A549 (cell line): ENCODE measurements at regions not wholly inside any gene's neighbourhood (a gene's known extent, or its start where the extent isn't known, plus 50 kb on each side); places are given as distances from the start of the nearest gene placed in this dataset.
"Not testable (repeated sequence)": the region's sequence is repeated elsewhere in the genome, so short reads cannot be mapped to it uniquely, and the experiment has no call there.

ENCODE experiments used
- ATAC-seq, 2 experiments: fragments of 200-7000 bp in 1 of 2; fragments of >200 bp in 1 of 2; cut with Nextera tagmentation in 1 of 2; cut with Tn5 transposase in 1 of 2; 3 replicates each; pipeline versions ENCODE4 v1.8.0 to v1.9.1; 2018 to 2020; ENCODE audit warnings: mild to moderate bottlenecking in 1 of 2, moderate library complexity in 1 of 2
- CTCF ChIA-PET: fragments of 300-600 bp; sonication (Branson Sonifier 250); formaldehyde crosslinking; extraction: SDS; loops from one replicate; lab custom pipeline; 2021; ENCODE audit warnings: antibody characterized with exemption, inconsistent platforms; lab: Yijun Ruan, JAX
- POLR2A ChIA-PET: fragments of 350-600 bp; formaldehyde crosslinking; extraction: SDS; loops from one replicate; lab custom pipeline; 2021; ENCODE audit warnings: antibody characterized with exemption, inconsistent platforms; lab: Yijun Ruan, JAX
- DNase-seq, 2 experiments: peaks; one replicate each; pipeline versions ENCODE4 v3.0.0 to v3.0.0-alpha.2; 2011 to 2016; ENCODE audit warnings: low read depth in 1 of 2, low spot score in 1 of 2
- FAIRE-seq: peaks from 2 replicates; lab custom pipeline; 2011; peaks lifted over from hg19 to GRCh38; lab: Jason Lieb, UNC
- H3K27ac ChIP-seq, 2 experiments: fragments of >200 bp; sonication (Bioruptor Twin); formaldehyde crosslinking; 3 replicates each; pipeline ENCODE4 v1.5.1; 2016 to 2017
- H3K4me1 ChIP-seq: fragments of >200 bp; sonication (Bioruptor Twin); formaldehyde crosslinking; 3 replicates; pipeline ENCODE4 v1.6.1; 2016
- H3K4me2 ChIP-seq: fragments of >200 bp; sonication (Bioruptor Twin); formaldehyde crosslinking; 3 replicates; pipeline ENCODE4 v1.6.1; 2016
- H3K4me3 ChIP-seq: fragments of >200 bp; sonication (Bioruptor Twin); formaldehyde crosslinking; 3 replicates; pipeline ENCODE4 v1.5.1; 2016
- H3K9me3 ChIP-seq: fragments of >200 bp; sonication (Bioruptor Twin); formaldehyde crosslinking; 3 replicates; pipeline ENCODE4 v1.6.1; 2016
- EHF ChIP-seq: fragments of 250-450 bp; sonication (Bioruptor Pico); IDR thresholded peaks from 2 replicates; pipeline ENCODE4 v1.5.0; 2020; ENCODE audit warnings: mild to moderate bottlenecking
- EHMT2 ChIP-seq: fragments of 200-600 bp; sonication (generic); IDR thresholded peaks from 2 replicates; pipeline ENCODE4 v1.6.1; 2016; ENCODE audit warnings: antibody characterized with exemption, low read depth, mild to moderate bottlenecking, moderate library complexity
- GATA3 ChIP-seq: IDR thresholded peaks from 2 replicates; pipeline ENCODE4 v1.6.1; 2012; ENCODE audit warnings: borderline replicate concordance
- KDM1A ChIP-seq: fragments of 200-600 bp; sonication (generic); IDR thresholded peaks from 2 replicates; pipeline ENCODE4 v1.6.1; 2016; ENCODE audit warnings: low read depth, mild to moderate bottlenecking
- KDM5A ChIP-seq: fragments of 200-600 bp; sonication (generic); IDR thresholded peaks from 2 replicates; pipeline ENCODE4 v1.6.1; 2016; ENCODE audit warnings: antibody characterized with exemption, mild to moderate bottlenecking
- NFE2L2 ChIP-seq: fragments of 150-350 bp; conservative IDR thresholded peaks from 2 replicates; pipeline ENCODE4 v1.6.1; 2014; ENCODE audit warnings: low read length
- NPAS2 ChIP-seq: fragments of 250-450 bp; sonication (Bioruptor Pico); IDR thresholded peaks from 2 replicates; pipeline ENCODE4 v1.8.0; 2022; ENCODE audit warnings: mild to moderate bottlenecking, moderate library complexity, borderline replicate concordance
- NR3C1 ChIP-seq: fragments of >200 bp; sonication (Bioruptor Twin); formaldehyde crosslinking; IDR thresholded peaks from 3 replicates; pipeline ENCODE4 v1.6.1; 2017
- RCOR1 ChIP-seq: fragments of 150-350 bp; IDR thresholded peaks from 2 replicates; pipeline ENCODE4 v1.6.1; 2014; ENCODE audit warnings: antibody characterized with exemption, low read length, low read depth
- SMC3 ChIP-seq: fragments of >200 bp; sonication (Bioruptor Twin); formaldehyde crosslinking; IDR thresholded peaks from 3 replicates; pipeline ENCODE4 v1.6.1; 2018; ENCODE audit warnings: inconsistent platforms
- SREBF2 ChIP-seq: fragments of 450-650 bp; IDR thresholded peaks from 2 replicates; pipeline ENCODE4 v1.6.1; 2014; ENCODE audit warnings: mild to moderate bottlenecking, moderate library complexity
- TP53 ChIP-seq: fragments of 250-450 bp; sonication (Bioruptor Pico); IDR thresholded peaks from 2 replicates; pipeline ENCODE4 v1.5.0; 2021; ENCODE audit warnings: mild to moderate bottlenecking, moderate library complexity
- ZC3H11A ChIP-seq: fragments of 450-650 bp; IDR thresholded peaks from 2 replicates; pipeline ENCODE4 v1.6.1; 2014; ENCODE audit warnings: antibody characterized with exemption, mild to moderate bottlenecking
- WGBS: methylation state at CpG from one replicate; pipeline ENCODE4 v1.1.6; 2017; ENCODE audit errors: missing lambda C conversion rate; 5-methylcytosine and 5-hydroxymethylcytosine counted together
- TF ChIP-seq, protein P1 (sequence below): fragments of 150-350 bp; IDR thresholded peaks from 2 replicates; pipeline ENCODE4 v1.6.1; 2014; ENCODE audit warnings: low read depth, mild to moderate bottlenecking, low read length

DNA sequence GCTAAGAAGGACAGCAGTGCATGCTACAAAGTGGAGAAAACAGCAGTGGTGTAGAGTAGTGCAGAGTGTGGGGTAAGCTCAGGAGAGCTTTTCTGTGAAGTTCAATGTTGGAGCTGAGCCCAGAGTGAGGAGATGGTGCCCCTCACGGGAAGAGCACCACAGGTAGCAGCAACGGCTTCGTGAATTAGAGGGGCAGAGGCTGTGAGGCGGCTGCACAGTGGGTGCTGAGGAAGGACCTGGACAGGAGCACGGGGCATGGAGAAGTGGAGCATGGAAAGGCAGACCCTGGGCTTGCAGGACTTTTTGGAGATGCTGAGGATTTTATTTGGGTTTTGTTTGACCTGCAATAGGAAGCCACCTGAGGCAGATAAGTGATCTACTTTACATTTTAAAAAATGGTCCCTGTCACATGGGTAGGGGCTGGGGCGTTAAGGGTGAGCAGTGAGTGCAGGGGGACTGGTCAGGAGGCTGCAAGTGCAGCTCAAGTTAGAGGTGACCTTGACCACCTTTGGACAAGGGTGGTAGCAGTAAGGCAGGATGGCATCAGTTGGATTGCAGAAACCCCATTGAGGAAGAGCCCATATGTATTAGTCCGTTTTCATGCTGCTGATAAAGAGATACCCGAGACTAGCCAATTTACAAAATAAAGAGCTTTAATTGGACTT is 85.0 kb downstream of the MYCN start:
- ChIA-PET POLR2A (no interaction called here), CTCF (no interaction called here)
- no peak for FAIRE-seq
- Histone ChIP-seq H3K27ac (no peak overlapping the region), H3K4me2 (no peak overlapping the region), H3K4me1 (no peaks in the 10 kb centered on the region), H3K4me3 (no peak overlapping the region), H3K9me3 (no peaks in the 10 kb centered on the region)
- 27% methylated on average over 8 of the region's 8 CpGs for WGBS
- no peak for DNase-seq
- ATAC-seq = no peak
- TF ChIP-seq ZC3H11A (no peak), SMC3 (no peak)

DNA sequence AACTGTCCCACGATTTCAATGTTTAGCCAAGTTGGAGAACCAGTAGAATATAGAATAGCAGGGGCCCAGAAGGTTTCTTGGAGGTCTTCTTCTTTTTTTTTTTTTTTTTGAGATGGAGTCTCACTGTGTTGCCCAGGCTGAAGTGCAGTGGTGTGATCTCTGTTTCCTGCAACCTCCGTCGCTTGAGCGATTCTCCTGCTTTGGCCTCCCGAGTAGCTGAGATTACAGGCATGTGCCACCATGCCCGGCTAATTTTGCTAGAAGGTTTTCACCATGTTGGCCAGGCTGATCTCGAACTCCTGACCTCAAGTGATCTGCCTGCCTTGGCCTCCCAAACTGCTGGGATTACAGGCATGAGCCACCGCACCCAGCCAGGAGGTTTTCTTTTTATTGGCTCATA is 84.3 kb downstream of the MYCN start:
- H3K4me2 ChIP-seq, CTCF ChIA-PET, H3K27ac ChIP-seq, POLR2A ChIA-PET, H3K9me3 ChIP-seq, H3K4me1 ChIP-seq, ATAC-seq, H3K4me3 ChIP-seq, DNase-seq, FAIRE-seq: not testable (repeated sequence)
- 55% methylated on average over 8 of the region's 8 CpGs for WGBS

DNA sequence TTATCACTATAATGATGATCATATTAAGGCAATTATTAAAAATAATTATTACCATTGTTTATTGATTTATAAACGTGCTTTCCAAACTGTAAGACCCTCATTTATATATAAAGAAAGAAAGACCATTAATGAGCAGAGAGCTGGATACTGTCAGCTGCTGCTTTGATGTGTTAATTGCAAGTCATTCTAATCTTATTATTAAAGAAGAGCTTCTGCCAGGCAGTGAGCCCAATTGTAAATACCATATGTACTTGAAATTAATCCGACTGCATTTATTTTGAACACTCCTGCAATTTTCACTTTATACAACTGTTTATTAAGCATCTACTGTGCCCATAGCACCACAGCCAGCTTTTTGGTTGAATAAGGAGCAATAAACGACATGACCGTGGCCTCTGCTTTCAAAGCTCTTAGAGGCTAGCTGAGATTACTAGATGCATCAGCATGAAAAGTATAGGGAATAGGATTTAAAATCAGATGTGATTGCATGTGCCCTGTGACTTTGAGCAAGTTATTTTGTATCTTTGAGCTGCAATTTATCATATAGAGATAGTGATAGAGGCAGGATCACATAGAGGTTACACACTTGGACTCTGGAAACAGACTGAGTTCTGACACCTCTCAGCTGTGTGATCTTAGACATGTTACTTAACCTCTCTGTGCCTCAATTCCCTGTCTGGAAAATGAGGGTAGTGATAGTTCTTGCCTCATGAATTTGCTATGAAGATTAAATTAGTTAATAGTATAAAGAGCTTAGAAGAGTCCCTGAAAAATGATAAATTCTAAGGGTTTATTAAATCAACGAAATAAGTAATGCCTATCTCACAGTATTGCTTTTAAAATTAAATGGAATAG is 83.4 kb downstream of the MYCN start:
- CTCF ChIA-PET = no interaction called here
- TF ChIP-seq KDM1A = no peak
- TF ChIP-seq NFE2L2 = peak; percentile 55
- FAIRE-seq = no peak
- WGBS = 29% methylated on average over 5 of the region's 5 CpGs
- POLR2A ChIA-PET = no interaction called here
- no peak overlapping the region for H3K27ac ChIP-seq
- H3K4me1 ChIP-seq = no peaks in the 10 kb centered on the region
- DNase-seq = no peak
- H3K4me3 ChIP-seq = no peak overlapping the region
- H3K9me3 ChIP-seq = no peaks in the 10 kb centered on the region
- no peak for ATAC-seq
- H3K4me2 ChIP-seq = no peak overlapping the region

DNA sequence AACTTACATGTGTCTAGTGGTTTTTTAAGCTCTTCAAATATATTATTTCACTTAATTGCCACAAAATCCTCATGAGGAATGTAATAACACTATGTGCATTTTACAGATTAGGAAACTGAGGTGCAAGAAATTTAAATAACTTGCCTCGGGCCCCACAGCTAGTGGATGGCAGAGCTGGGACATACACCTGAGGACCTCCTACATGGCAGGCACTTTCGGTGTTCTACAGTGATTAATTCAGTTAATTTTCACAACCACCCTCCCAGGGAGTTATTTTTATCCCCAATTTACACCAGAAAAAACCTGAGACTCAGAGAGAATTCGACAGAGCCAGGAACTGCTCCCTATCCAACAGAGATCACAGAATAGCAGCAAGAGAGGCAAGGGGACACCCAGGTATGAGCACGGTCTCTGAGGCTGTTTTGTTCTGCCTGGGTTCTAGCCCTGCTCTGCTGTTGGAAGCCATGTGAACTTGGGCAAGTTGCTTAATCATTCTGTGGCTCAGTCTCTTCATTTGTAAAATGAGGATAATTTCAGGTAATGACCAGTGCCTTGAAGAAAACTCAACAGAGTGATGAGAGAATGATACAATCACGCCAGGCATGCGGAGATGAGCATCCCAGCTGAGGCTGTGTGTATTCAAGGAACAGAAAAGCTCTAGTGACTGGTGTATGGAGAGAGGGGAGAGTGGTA is 82.3 kb downstream of the MYCN start:
- H3K27ac ChIP-seq = no peak overlapping the region
- H3K4me3 ChIP-seq = no peak overlapping the region
- no peaks in the 10 kb centered on the region for H3K4me1 ChIP-seq
- DNase-seq (no peak), FAIRE-seq (no peak), ATAC-seq (no peak)
- H3K9me3 ChIP-seq = no peaks in the 10 kb centered on the region
- TF ChIP-seq RCOR1 = no peak
- TF ChIP-seq NPAS2 (CRISPR knock-in tag) = no peak
- no peak for TF ChIP-seq KDM5A
- no peak for TF ChIP-seq TP53 (CRISPR knock-in tag)
- no peak for TF ChIP-seq EHMT2
- no peak for TF ChIP-seq SREBF2
- no peak for TF ChIP-seq KDM1A
- TF ChIP-seq NR3C1 = no peak
- TF ChIP-seq GATA3 = no peak
- no peak for TF ChIP-seq EHF
- H3K4me2 ChIP-seq = no peak overlapping the region
- POLR2A ChIA-PET = no interaction called here
- WGBS = 12% methylated on average over 6 of the region's 6 CpGs
- CTCF ChIA-PET = no interaction called here

DNA sequence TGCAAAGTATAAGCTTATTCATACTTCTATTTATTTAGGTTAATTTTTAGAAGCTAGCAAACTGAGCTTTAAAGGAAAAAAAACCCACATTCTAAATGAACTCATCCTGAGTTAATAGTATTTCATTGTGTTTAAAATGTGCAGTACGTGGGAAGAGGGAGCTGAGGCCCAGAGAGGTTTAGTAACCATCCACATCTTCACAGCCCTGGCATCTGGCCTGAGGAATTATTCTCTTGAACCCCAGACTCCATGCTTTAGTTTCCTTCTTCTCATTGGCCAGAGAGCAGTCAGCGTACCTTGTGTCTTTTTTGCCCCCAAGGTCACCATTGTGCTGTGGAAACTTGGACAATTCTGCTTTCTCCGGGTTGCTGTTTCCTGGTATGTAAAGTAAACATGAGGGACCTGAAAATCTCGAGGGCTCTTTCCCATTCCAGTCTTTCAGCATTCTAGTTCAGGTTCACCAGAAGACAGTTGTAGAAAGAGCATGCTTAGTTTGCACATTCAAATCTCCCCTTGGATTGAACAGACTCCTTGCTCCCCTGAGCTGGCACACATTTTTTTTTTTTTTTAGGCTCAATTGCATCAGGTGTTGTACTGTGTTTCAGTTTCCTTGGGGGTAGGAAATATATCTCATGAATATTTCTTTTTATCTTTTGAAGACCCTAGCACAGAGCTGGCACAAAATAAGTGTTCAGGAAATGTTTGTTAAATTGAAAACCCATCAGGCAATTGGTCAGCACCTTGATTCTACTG is 81.4 kb downstream of the MYCN start:
- Histone ChIP-seq H3K4me1 (no peaks in the 10 kb centered on the region), H3K27ac (no peak overlapping the region), H3K4me2 (no peak overlapping the region), H3K4me3 (no peak overlapping the region), H3K9me3 (no peaks in the 10 kb centered on the region)
- POLR2A ChIA-PET = no interaction called here
- FAIRE-seq (no peak), DNase-seq (no peak), ATAC-seq (no peak)
- TF ChIP-seq, protein P1, sequence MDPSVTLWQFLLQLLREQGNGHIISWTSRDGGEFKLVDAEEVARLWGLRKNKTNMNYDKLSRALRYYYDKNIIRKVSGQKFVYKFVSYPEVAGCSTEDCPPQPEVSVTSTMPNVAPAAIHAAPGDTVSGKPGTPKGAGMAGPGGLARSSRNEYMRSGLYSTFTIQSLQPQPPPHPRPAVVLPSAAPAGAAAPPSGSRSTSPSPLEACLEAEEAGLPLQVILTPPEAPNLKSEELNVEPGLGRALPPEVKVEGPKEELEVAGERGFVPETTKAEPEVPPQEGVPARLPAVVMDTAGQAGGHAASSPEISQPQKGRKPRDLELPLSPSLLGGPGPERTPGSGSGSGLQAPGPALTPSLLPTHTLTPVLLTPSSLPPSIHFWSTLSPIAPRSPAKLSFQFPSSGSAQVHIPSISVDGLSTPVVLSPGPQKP = no peak
- WGBS = 9% methylated on average over 4 of the region's 4 CpGs
- CTCF ChIA-PET = no interaction called here
